ENCODE measurements at regions not wholly inside any gene's neighbourhood (a gene's known extent, or its start where the extent isn't known, plus 50 kb on each side); places are given as distances from the start of the nearest gene placed in this dataset.
"Not testable (repeated sequence)": the region's sequence is repeated elsewhere in the genome, so short reads cannot be mapped to it uniquely, and the experiment has no call there.

DNA sequence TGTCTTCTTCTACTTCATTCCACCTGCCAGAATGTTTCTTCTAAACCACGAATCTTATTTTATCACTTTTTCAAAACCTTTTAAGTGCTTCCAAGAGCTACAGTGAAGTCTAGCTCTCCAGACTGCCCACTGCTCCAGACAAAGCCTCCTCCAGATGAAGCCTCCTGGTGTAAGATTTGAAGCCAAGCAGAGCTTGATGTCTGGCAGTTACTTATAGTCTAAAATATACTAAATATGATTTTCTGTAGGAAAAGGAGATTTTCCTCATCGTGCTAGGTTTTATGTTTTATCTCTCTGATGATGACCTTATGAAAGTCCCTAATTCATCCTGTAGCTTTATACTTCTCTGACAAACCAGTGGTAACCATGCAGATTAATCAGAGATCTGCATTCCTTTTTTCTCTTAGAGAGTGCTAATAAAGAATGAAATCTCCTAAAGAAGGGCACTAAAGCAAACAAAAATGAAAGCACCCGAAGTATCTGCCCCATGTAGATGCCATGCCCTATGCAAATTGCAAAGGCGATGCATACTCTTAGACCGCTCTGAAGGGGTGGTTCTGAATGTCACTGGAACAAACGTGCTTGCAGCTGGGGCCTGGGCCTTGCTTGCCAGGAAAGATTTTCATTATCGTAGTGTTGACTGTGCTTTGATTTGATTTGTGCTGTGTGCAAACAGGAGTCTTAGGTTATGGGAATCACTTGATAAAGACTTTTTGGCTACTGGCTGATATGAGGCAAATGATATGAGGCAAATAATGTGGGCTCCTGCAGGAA, 314.2 kb downstream of the PID1 start:
- no peak for DNase-seq (ENCODE audit: low spot score)

DNA sequence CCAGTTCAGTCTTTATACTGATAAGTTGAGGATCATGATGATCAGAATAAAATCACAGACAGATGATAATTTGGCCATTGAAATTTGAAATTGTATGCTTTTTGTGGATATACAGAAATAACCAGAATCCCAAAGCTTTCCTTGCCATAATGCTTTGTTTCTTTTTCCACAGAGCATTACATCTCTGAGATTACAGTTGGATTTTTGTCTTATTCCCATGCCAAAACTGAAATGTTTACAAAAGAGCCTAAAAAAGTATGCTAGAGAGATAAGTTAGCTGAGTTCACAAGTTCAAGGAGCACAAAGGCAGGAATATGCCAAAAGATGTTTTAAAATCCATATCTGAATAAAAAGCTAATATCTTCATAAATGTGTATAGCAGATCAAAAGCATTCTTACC, 321.3 kb downstream of the PID1 start:
- DNase-seq (ENCODE audit: low spot score) = no peak

DNA sequence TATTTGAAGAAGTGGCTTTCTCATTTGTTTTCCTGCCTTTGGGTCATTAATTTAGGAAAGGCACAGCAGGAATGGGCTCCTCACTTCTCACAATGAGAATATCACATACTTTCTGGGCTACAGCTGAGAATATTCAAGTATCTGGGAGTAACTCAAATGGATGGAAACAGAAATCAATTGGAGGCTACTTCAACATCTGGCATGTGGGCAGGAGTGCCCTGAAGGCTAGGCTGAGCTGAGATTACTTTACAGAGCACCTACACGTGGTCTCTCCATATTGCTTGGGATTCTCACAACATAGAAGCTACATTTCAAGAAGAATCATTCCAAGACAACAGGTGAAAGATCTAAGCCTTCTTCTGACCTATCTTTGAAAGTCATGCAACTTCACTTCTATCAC, 325.4 kb downstream of the PID1 start:
- DNase-seq (ENCODE audit: low spot score) = no peak

DNA sequence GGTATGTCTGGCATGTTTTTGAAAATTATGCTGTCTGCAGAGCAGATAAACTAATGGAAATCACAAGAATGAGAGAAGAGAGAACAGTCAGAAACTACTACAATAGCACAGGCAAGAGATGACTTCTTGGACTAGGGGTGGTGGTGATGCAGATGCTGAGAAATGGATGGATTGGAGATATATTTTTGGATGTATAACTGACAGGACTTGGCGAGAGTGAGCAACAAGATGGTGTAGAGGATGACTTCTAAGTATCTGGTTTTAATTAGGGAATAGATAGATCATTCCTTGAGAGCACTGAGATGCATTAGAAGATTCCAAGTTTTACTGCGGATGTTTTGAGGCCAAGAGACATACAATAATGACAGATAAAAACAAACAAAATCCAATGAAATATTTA, 328.2 kb downstream of the PID1 start:
- no peak for DNase-seq (ENCODE audit: low spot score)

DNA sequence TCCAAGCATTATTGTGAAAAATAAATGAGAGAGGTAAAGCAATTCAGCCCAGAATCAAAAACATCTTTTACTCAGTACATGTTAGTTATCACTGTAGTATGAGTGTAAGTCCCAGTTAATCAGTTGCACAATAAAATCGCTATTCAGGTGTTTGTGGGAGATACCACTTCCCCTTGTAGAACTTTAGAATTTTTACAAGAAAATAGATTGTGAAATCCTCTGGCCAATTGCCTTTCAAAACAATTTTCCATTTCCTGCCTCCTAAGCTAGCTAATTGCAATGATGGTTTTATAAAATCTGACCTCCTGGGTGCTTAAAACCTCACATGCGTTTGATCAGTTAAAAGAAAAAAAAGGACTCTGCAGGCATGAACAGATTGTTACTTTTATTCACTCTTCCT, 332.5 kb downstream of the PID1 start:
- DNase-seq (ENCODE audit: low spot score) = peak; percentile 29

DNA sequence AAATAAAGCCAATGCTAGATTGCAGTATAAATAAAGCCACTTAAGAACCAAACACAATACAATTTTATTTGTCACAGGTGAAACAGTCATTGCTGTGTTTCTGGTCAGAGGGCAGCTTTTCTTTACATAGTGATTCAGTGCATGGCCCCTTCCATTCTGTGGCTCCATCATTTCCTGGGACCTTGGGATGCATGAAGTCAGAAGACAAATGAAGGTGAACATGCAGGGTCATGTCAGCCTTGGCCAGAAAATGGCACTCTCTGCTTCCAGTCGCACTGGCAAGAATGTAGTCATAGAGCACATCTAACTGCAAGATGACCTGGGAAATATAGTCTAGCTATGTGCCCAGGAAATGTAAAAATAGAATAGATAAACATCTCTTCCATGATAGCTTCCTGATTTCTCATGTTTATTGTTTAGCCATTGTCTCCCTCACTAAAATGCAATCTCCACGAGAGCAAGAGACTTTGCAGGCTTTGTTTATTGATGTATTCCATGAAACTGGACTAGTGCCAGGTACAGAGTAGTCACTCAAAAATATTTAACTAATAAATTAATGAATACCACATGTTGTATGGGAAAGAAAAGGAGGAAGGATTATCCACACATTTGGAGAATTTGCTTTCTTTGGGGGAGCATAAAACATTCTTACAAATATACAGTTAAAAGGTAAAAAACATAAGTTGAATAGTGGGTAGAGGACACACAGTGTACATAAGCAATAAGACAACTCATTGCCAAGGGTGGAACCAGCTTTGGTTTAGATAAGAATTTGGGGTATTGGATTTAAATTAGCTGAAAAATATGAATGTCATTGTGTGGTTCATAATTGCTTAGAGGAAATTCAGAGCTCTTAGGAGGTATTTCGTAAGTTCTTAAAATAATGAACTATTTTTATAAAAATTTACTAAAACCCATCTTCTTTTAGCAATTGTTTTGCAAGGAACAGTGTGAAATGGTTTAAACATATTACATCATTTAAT, 343.8 kb downstream of the PID1 start:
- DNase-seq (ENCODE audit: low spot score) = no peak

DNA sequence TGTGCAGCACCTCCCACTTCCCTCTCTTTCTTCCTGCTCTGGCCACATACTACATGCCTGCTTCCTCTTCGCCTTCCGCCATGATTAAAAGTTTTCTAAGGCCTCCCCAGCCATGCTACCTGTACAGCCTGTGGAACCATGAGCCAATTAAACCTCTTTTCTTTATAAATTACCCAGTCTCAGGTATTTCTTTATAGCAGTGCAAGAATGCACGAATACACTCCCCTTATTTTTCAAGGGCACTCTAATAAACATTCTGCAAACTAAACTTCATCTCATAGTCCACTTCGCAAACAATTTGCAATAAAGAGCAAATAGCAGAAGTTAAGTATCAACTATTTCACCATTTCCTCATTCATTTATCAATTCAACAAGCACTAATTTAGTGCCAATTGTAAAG, 351.3 kb downstream of the PID1 start:
- DNase-seq (ENCODE audit: low spot score) = no peak

DNA sequence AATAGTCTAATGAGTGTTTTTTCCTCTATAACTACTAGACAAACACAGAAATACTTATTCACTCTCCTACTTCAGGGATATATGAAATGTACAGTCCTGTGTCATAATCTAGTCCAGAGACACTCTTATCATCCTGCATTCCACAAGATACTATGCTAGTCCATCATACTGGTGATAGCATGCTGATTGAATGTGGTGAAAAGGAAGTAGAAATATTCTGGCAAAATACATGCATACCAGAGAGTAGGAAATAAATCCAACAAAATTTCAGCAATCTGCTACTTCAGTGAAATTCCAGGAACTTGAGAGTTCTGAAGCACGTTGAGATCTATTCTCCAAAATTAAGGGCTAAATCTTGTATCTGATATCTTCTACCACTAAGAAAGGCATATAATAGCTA, 353.9 kb downstream of the PID1 start:
- DNase-seq (ENCODE audit: low spot score) = peak; percentile 67

DNA sequence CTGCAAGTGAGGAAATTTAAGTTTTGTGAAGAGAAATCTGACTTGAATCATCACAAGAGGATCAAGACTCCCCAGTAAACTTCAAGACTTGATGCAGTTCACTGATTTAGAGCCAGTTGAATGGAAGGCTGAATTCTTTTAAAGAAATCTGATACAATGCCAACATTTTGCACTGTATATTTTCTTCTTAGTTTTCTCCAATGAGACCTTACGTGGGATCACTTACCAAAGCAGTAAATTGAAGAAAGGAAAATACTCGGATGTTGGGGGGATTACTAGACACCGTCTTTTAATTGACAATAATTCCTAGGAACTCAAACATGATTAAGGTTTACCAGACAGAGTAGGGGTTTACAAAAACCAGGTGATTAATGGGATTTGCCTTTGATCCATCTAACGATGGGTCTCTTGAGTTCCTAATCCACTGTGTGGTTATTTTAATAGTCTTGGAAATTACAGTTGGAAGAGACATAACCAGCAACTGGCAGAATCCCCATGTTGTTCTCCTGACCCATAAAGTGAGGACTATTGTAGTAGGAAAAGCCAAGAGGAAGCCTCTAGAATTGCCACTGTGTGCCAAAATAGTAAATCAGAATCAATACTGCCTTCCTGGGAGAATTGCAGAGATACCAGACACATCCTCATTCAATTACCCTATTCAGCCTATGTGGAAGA, 354.5 kb downstream of the PID1 start:
- no peak for DNase-seq (ENCODE audit: low spot score)

DNA sequence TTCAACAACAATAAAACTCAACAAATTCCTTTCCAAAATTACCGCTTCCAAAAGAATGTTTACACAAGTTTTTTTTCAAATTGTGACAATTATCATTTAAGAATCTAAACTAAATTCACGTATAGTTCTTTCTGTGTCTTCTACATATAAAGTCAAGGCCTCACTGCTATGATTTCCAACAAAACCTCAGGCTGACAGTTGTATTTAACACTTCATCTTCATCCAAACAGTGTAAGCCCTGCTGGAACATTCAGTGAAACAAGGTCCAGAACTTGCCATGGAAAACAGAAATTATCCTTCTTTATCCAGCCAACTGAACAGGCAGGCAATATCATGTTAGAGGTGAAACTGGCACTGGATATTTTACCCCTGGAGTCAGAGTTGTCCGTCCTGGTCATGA, 357.9 kb downstream of the PID1 start:
- no peak for DNase-seq (ENCODE audit: low spot score)

DNA sequence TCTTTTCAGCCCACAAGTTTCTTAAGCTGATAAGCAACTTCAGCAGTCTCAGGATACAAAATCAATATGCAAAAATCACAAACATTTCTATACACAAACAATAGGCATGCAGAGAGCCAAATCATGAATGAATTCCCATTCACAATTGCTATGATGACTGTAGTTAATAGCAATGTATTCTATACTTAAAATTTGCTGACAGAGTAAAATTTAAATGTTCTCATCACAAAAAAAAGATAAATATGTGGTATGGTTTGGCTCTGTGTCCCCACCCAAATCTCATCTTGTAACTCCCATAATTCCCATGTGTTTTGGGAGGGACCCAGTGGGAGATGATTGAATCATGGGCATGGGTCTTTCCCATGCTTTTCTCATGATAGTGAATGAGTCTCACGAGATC, 360.2 kb downstream of the PID1 start:
- not testable (repeated sequence) for DNase-seq (ENCODE audit: low spot score)

DNA sequence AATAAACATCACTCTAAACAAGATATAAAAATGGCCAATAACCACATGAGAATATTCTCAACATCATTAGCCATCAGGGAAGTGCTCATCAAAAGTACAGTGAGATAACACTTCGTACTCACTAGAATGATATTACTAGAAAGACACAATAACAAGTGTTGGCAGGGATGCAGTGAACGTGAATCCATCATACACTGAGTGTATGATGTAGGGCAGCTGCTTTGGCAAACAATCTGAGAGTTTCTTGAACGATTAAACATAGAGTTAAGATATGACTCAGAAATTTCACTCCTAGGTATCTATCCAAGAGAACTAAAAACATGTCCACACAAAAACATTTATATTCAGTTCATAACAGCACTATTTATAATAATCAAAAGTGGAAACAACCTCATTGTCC, 368.9 kb downstream of the PID1 start:
- DNase-seq (ENCODE audit: low spot score) = no peak

DNA sequence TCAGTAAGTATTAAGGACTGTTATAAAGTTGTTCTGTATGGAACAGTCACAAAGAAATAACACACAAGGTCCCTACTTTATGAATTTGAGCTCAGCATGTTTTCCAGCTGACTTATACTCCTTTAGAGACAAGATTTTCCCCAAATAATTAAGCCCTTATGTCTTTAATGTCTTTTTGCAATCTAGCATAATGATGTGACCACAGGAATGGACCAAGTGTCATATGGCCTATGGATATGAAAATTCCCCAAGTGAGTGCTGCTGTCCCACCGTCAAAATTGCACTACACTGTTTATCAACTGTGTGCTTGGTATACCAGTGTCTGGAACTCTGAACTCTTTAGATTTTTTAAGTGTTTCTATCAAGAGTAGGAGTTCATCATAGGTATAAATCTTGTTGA, 369.6 kb downstream of the PID1 start:
- no peak for DNase-seq (ENCODE audit: low spot score)

DNA sequence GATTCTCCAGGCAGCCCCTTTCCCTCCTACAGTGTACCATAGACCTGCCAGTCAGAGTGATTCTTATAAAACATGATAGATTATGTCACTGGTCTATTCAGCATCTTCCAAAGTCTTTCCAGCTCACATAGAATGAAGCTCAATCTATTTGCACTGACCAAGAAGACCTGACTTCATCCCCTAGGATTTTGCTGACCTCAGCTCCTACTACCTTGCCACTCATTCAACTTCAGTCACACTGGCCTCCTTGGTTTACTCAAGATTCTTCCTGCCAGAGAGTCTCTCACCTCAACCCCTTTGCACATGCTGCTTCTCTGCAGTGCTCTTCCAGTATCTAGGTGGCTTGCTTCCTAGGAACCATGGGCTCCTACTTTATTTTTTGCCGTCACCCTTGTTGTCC, 392.9 kb downstream of the PID1 start:
- no peak for DNase-seq (ENCODE audit: low spot score)

DNA sequence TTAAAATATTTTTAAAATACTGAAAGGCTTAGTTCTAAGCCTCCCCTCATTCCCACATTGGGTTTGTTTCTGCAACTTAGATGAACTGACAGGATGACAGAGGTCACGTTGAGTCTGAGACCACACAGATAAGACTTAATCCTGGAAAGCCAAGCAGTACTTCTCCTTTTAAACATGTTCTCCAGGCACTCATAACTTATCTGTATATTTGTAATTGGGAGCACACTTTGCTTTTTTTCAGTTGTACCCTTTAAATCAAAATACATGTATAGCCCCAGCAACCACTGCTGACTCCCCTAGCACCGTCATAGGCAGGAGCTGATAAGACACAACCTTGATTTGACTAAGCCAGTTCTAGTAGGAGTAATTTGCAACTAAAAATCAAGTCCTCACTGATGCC, 394.8 kb downstream of the PID1 start:
- no peak for DNase-seq (ENCODE audit: low spot score)

DNA sequence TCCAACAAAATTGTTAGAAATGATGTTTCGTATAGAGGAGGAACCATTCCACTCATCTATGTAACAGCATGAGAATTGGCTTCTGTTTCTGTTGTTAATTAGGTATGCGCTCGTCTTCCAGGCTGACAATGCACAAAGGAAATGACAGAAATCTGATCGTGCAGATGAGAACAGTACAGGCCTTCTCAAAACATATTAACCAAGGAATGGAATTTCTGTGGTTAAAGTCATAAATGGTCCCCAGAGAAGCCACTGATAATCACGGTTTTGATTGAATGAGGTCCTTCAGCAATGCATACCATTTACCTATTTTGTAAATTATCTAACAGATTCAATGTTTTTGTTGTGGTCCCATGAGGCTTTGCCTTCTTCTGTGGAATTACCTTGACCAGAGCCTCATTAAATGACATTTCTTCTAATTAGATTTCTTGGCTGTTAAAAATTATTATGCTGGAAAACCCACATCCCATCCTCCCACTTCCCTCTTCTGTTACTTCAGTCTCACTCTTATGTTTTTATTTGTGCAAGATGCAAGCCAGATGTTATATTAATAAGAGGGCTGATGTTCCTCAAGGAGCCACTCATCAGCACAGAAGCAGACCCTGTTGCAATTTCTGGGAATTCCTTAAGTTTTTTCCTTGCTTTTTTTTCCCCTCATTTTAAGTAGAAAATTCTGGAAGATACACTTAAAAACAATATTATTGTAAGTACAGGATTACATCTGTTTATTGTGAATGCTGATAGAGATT, 395.8 kb downstream of the PID1 start:
- DNase-seq (ENCODE audit: low spot score) = peak; percentile 65

DNA sequence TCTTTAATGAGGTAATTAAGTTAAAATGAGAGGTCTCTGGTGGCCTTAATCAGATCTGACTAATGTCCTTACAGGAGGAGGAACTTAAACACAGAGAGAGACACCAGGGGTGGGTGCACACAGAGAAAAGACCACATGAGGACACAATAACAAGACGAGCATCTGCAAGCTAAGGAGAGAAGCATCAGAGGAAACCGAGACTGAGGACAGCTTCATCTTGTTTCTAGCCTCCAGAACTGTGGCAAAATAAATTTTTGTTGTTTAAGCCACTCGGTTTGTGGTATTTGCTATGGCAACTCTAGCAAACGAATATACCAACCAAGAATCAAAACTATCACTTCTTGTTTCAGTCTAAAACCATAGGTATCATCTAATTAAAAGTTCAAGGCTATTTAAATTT, 400.1 kb downstream of the PID1 start:
- DNase-seq (ENCODE audit: low spot score) = no peak

DNA sequence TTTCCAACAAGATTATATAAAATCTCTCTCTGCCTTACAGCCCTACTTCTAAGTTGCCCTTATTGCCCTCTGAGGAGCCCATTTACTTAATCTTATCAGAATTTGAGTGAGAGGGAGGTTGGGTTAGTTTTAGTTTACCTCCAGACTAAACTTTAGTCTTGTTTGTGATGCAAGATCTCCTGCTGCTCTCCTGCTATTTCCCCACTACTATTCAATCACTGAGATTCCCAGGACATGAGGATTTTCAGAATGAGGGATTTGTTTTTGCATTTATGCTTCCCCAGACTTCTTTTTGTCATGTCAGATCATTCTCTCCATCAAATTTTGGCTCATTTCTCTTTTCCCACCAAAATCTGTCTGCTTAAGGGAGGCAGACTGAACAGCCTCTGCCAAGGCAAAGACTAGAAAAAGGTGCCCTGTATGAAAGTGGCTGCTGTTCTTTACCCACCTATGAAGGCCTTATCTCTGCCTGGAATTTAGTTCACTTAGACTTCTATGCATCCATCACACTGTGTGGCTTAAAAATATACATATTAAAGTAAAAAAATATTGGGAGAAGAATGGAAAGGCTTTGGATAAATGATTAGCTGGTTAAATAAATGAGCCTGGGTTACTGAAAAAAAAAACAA, 401.3 kb downstream of the PID1 start:
- DNase-seq (ENCODE audit: low spot score) = no peak

DNA sequence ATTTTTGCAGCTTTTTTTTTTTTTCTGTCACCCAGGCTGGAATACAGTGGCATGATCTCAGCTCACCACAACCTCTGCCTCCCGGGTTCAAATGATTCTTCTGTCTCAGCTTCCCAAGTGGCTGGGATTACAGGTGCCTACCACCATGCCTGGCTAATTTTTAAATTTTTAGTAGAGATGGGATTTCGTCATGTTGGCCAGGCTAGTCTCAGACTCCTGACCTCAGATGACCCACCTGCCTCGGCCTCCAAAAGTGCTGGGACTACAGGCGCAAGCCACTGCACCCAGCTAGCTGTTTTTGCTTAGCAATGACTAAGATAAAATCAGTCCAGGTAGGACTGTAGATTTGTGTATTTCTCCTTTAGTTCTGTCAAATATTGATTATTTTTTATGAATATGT, 403.7 kb downstream of the PID1 start:
- DNase-seq (ENCODE audit: low spot score) = no peak

DNA sequence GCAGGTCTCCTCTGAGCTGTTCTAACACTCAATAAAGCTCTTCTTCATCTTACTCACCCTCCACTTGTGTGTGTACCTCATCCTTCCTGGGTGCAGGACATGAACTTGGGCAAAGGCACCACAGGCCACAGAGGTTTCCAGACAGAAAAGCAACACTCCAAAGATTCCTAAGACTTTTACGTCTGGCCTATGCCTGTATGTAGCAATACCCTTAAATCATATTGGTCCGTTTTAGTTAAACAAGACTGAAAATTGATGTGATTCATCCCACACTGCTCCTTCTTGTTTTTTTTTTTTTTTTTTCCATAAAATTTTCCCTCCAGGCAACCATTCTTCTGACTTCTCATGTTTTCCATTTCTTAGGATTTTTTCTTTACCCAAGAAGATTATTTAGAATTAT, 404.3 kb downstream of the PID1 start:
- DNase-seq (ENCODE audit: low spot score) = no peak

DNA sequence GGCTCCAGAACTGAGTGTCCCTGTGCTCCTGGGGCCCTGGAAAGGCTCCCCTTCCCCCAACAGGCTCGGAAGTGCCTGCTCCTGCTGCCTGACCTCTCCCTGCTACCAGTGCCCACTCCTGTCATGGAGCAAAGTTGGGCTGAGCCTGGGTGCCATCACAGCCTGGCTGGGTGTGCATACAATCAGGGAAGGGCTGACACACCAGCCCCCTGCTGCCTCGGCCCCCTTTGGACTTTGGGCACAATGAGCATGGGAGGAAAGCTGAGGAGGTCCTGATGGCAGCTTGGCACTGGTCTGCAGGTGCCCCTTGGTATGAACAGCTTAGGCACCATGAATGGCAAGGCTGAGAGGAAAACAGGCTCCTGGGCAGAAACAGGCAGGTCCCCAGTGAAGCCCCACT, 405.0 kb downstream of the PID1 start:
- DNase-seq (ENCODE audit: low spot score) = no peak

DNA sequence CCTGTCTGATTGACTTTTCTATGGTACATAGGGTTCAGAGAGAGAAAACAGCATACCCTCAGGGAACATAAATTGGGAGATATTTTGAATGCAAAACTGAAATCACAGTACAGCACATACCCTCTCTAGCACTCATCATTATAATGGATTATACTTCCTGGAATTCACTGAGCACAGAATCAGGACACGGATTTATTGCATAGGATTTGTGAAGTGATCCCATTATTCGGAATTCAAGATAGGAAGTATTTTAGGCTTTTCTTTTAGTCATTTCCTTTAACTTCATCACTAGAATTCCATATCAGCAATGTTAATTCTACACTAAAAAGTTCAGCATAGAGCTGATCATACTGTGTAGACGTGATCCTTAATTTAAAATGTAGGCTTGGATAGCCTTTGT, 407.0 kb downstream of the PID1 start:
- no peak for DNase-seq (ENCODE audit: low spot score)

All from AG08395 (cell line).